H9 (cell line): ENCODE measurements at regions not wholly inside any gene's neighbourhood (a gene's known extent, or its start where the extent isn't known, plus 50 kb on each side); places are given as distances from the start of the nearest gene placed in this dataset.
A peak's percentile ranks its signal among the peaks of the same experiment; 100 is the strongest.

Experiments used
- DNase-seq: peaks from one replicate; pipeline ENCODE4 v3.0.0-alpha.2; 2017
- H2AFZ ChIP-seq: one replicate; pipeline ENCODE4 v1.6.1; 2013; ENCODE audit warnings: mild to moderate bottlenecking, low read length, control low read depth, moderate library complexity
- H2AK5ac ChIP-seq: 2 replicates; pipeline ENCODE4 v1.6.1; 2013; ENCODE audit warnings: low read length, control low read depth, mixed read lengths; ENCODE audit not compliant: insufficient read length
- H2BK120ac ChIP-seq: one replicate; pipeline ENCODE4 v1.6.1; 2013; ENCODE audit warnings: low read depth, mild to moderate bottlenecking, low read length, control low read depth, inconsistent platforms; ENCODE audit not compliant: poor library complexity, severe bottlenecking
- H2BK12ac ChIP-seq: 2 replicates; pipeline ENCODE4 v1.6.1; 2013; ENCODE audit warnings: low read length, control low read depth, mixed read lengths, low read depth; ENCODE audit not compliant: insufficient read length
- H2BK15ac ChIP-seq: 2 replicates; pipeline ENCODE4 v1.6.1; 2013; ENCODE audit warnings: low read depth, low read length, control low read depth
- H2BK20ac ChIP-seq: one replicate; pipeline ENCODE4 v1.6.1; 2013; ENCODE audit warnings: low read depth, mild to moderate bottlenecking, low read length, control low read depth, inconsistent platforms; ENCODE audit not compliant: poor library complexity, severe bottlenecking
- H2BK5ac ChIP-seq: 2 replicates; pipeline ENCODE4 v1.6.1; 2013; ENCODE audit warnings: low read length, control low read depth, mixed read lengths; ENCODE audit not compliant: insufficient read length
- H3K14ac ChIP-seq: 2 replicates; pipeline ENCODE4 v1.6.1; 2013; ENCODE audit warnings: low read length, control low read depth; ENCODE audit not compliant: insufficient read depth
- H3K18ac ChIP-seq: 2 replicates; pipeline ENCODE4 v1.6.1; 2013; ENCODE audit warnings: low read depth, mild to moderate bottlenecking, mixed read lengths, low read length, control low read depth; ENCODE audit not compliant: insufficient read length
- H3K23ac ChIP-seq: 2 replicates; pipeline ENCODE4 v1.6.1; 2013; ENCODE audit warnings: low read length, control low read depth, mixed read lengths, low read depth; ENCODE audit not compliant: insufficient read length
- H3K23me2 ChIP-seq: 2 replicates; pipeline ENCODE4 v1.6.1; 2013; ENCODE audit warnings: low read depth, mild to moderate bottlenecking, mixed read lengths, low read length, control low read depth; ENCODE audit not compliant: insufficient read length, poor library complexity, severe bottlenecking
- H3K27ac ChIP-seq: 2 replicates; pipeline ENCODE4 v1.5.1; 2013; ENCODE audit warnings: low read length, control low read depth, mixed read lengths, low read depth; ENCODE audit not compliant: insufficient read length
- H3K27me3 ChIP-seq: 2 replicates; pipeline ENCODE4 v1.6.1; 2013; ENCODE audit warnings: low read length, control low read depth, inconsistent platforms; ENCODE audit not compliant: insufficient read depth
- H3K4ac ChIP-seq: 2 replicates; pipeline ENCODE4 v1.6.1; 2013; ENCODE audit warnings: low read depth, mild to moderate bottlenecking, control low read depth, inconsistent platforms, low read length, moderate library complexity
- H3K4me1 ChIP-seq: 2 replicates; pipeline ENCODE4 v1.6.1; 2013; ENCODE audit warnings: low read length, control low read depth, inconsistent platforms; ENCODE audit not compliant: insufficient read depth
- H3K4me2 ChIP-seq: 2 replicates; pipeline ENCODE4 v1.6.1; 2013; ENCODE audit warnings: low read length, control low read depth, mixed read lengths; ENCODE audit not compliant: insufficient read length, insufficient read depth
- H3K56ac ChIP-seq: 2 replicates; pipeline ENCODE4 v1.6.1; 2013; ENCODE audit warnings: low read depth, mild to moderate bottlenecking, mixed read lengths, low read length, control low read depth; ENCODE audit not compliant: insufficient read length
- H3K79me1 ChIP-seq: 2 replicates; pipeline ENCODE4 v1.6.1; 2013; ENCODE audit warnings: low read depth, mild to moderate bottlenecking, moderate library complexity, low read length, control low read depth, inconsistent platforms; ENCODE audit not compliant: insufficient read depth, poor library complexity, severe bottlenecking
- H3K79me2 ChIP-seq: 2 replicates; pipeline ENCODE4 v1.6.1; 2013; ENCODE audit warnings: low read length, control low read depth, inconsistent platforms; ENCODE audit not compliant: insufficient read depth
- H3K9ac ChIP-seq: 2 replicates; pipeline ENCODE4 v1.6.1; 2013; ENCODE audit warnings: low read length, control low read depth, mixed read lengths; ENCODE audit not compliant: insufficient read length; ENCODE audit errors: extremely low read depth
- H3K9me3 ChIP-seq: one replicate; pipeline ENCODE4 v1.6.1; 2013; ENCODE audit warnings: low read depth, low read length, inconsistent platforms; ENCODE audit not compliant: control insufficient read depth
- H3T11ph ChIP-seq: one replicate; pipeline ENCODE4 v1.6.1; 2013; ENCODE audit warnings: mild to moderate bottlenecking, low read length, control low read depth, inconsistent platforms
- H4K20me1 ChIP-seq: one replicate; pipeline ENCODE4 v1.6.1; 2013; ENCODE audit not compliant: control insufficient read depth, insufficient read length, insufficient read depth
- H4K5ac ChIP-seq: 2 replicates; pipeline ENCODE4 v1.6.1; 2013; ENCODE audit warnings: low read depth, mild to moderate bottlenecking, mixed read lengths, low read length, control low read depth; ENCODE audit not compliant: insufficient read length
- H4K8ac ChIP-seq: replicated peaks from 2 replicates; pipeline ENCODE4 v1.6.1; 2013; ENCODE audit warnings: low read length, control low read depth, mixed read lengths, low read depth; ENCODE audit not compliant: insufficient read length
- H4K91ac ChIP-seq: 2 replicates; pipeline ENCODE4 v1.6.1; 2013; ENCODE audit warnings: low read depth, mild to moderate bottlenecking, moderate library complexity, mixed read lengths, low read length, control low read depth; ENCODE audit not compliant: insufficient read length
- H3K27ac Mint-ChIP-seq, 3 experiments: 2 replicates in 2 of 3; 3 replicates in 1 of 3; pipeline ENCODE4 v1.8.0; 2020 to 2021; ENCODE audit warnings: mixed read lengths in 3 of 3, mild to moderate bottlenecking in 1 of 3, moderate library complexity in 1 of 3
- H3K27me3 Mint-ChIP-seq: 2 replicates; pipeline ENCODE4 v1.8.0; 2021; ENCODE audit warnings: low read depth, mild to moderate bottlenecking, moderate library complexity, mixed read lengths
- H3K36me3 Mint-ChIP-seq, 3 experiments: 2 replicates in 2 of 3; 3 replicates in 1 of 3; pipeline ENCODE4 v1.8.0; 2020 to 2021; ENCODE audit warnings: low read depth in 3 of 3, mixed read lengths in 3 of 3; ENCODE audit not compliant: insufficient read depth in 1 of 3
- H3K4me1 Mint-ChIP-seq, 2 experiments: 2 replicates each; pipeline ENCODE4 v1.8.0; 2020; ENCODE audit warnings: mixed read lengths in 2 of 2
- H3K4me3 Mint-ChIP-seq, 2 experiments: 2 replicates in 1 of 2; 3 replicates in 1 of 2; pipeline ENCODE4 v1.8.0; 2020 to 2021; ENCODE audit warnings: mild to moderate bottlenecking in 2 of 2, mixed read lengths in 2 of 2, moderate library complexity in 1 of 2
- H3K9me3 Mint-ChIP-seq, 2 experiments: 2 replicates in 1 of 2; 3 replicates in 1 of 2; pipeline ENCODE4 v1.8.0; 2020; ENCODE audit warnings: mild to moderate bottlenecking in 2 of 2, mixed read lengths in 2 of 2, moderate library complexity in 1 of 2
- WGBS: extraction: QIAGEN DNeasy Blood & Tissue Kit; methylation state at CpG from one replicate; pipeline ENCODE4 v1.1.7; 2013; ENCODE audit warnings: missing lambda C conversion rate, low lambda C conversion rate, mixed read lengths; ENCODE audit not compliant: insufficient read length; ENCODE audit errors: extremely low coverage; 5-methylcytosine and 5-hydroxymethylcytosine counted together
- TF ChIP-seq, protein P1 (sequence below): fragments of 200-600 bp; sonication (generic); conservative IDR thresholded peaks from 3 replicates; pipeline ENCODE4 v1.8.0; 2021; ENCODE audit warnings: antibody characterized with exemption, mild to moderate bottlenecking

DNA sequence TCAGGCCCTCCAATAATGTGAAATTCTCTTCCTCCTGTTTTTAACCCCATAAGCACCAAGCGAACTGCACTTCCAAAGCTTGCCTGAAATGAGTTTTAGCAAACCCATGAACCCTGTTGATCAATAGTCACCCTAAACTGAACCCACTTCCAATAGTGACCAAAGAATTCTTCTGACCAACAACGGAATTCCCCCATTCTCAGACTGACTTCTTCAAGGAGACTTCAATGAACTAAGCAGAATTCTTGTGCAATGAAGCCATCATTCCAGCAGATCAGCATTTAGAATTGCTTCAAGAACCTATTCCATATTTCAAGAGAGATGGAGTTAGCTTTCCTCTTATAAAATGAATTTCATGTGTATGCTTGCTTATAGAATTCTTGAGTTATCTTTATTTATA is 176.9 kb upstream of the FN1 start:
- Histone ChIP-seq H2AFZ (no peak overlapping the region), H3K79me1 (no peaks in the 10 kb centered on the region), H3K79me2 (no peaks in the 10 kb centered on the region), H3K23me2 (no peaks in the 10 kb centered on the region), H4K20me1 (no peaks in the 10 kb centered on the region), H2BK15ac (no peak overlapping the region), H3K4ac (no peak overlapping the region), H2BK20ac (no peak overlapping the region), H3K4me2 (no peak overlapping the region), H3K27me3 (no peaks in the 10 kb centered on the region), H3K18ac (no peak overlapping the region), H3K27ac (no peak overlapping the region), H2BK12ac (no peak overlapping the region), H3K9me3 (peaks cover 10% of the 10 kb centered on the region), H3K14ac (no peak overlapping the region), H3K23ac (no peak overlapping the region), H3T11ph (no peak overlapping the region), H3K56ac (no peak overlapping the region), H2BK120ac (no peak overlapping the region), H2AK5ac (no peak overlapping the region), H3K9ac (no peak overlapping the region), H3K4me1 (no peaks in the 10 kb centered on the region; the same call in 1 of the 2 replicates), H4K8ac (no peak overlapping the region), H2BK5ac (no peak overlapping the region), H4K91ac (no peak overlapping the region), H4K5ac (no peak overlapping the region)
- Mint-ChIP-seq H3K36me3 (peaks cover 10 to 22% (median 15%) of the 10 kb centered on the region in 3 experiments), H3K27me3 (peaks cover 4% of the 10 kb centered on the region), H3K4me1 (peaks cover 34 to 35% of the 10 kb centered on the region in 2 experiments), H3K4me3 (no peak overlapping the region), H3K27ac (peak overlapping the region in 1 of 3 experiments; percentile 9; a peak in 2 of 7 replicates), H3K9me3 (peaks cover 14 to 21% of the 10 kb centered on the region in 2 experiments)
- WGBS = no CpG with 5 or more reads among the region's 2 CpGs
- TF ChIP-seq, protein P1, sequence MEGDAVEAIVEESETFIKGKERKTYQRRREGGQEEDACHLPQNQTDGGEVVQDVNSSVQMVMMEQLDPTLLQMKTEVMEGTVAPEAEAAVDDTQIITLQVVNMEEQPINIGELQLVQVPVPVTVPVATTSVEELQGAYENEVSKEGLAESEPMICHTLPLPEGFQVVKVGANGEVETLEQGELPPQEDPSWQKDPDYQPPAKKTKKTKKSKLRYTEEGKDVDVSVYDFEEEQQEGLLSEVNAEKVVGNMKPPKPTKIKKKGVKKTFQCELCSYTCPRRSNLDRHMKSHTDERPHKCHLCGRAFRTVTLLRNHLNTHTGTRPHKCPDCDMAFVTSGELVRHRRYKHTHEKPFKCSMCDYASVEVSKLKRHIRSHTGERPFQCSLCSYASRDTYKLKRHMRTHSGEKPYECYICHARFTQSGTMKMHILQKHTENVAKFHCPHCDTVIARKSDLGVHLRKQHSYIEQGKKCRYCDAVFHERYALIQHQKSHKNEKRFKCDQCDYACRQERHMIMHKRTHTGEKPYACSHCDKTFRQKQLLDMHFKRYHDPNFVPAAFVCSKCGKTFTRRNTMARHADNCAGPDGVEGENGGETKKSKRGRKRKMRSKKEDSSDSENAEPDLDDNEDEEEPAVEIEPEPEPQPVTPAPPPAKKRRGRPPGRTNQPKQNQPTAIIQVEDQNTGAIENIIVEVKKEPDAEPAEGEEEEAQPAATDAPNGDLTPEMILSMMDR = no peak
- DNase-seq = no peak
